ENCODE measurements at regions not wholly inside any gene's neighbourhood (a gene's known extent, or its start where the extent isn't known, plus 50 kb on each side); places are given as distances from the start of the nearest gene placed in this dataset.

DNA sequence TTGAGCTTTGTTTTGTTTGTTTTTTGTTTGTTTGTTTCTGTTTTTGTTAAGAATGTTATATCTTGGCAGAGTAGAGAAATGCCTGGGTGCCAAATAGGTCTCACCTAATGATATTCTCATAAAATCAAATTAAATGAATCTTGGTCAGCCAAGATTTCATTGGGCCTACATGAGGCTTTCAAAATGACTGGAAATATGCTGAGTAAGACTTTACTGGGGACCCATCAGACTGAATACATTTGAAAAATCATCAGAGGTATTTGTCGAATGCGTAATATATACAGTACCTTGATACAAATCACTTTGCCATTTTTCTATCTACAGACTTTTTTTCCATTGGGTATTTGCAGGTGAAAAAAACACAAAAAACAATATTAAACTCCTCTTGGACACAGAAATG lies 480.8 kb downstream of the CDH2 start:
- H3K4me3 ChIP-seq (replicated peaks in 1 of 2; ENCODE audit: low read depth in 1 of 2, low read length in 2 of 2), result no peak overlapping the region
- BruUV-seq (replicated peaks), result no TSS peak
- no peak overlapping the region for H2AFZ ChIP-seq (ENCODE audit: low read depth, low read length, poor library complexity, severe bottlenecking)
- TF ChIP-seq, protein P1, sequence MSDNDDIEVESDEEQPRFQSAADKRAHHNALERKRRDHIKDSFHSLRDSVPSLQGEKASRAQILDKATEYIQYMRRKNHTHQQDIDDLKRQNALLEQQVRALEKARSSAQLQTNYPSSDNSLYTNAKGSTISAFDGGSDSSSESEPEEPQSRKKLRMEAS (IDR thresholded peaks at IDR 0.05), result no peak
- TF ChIP-seq, protein P2, sequence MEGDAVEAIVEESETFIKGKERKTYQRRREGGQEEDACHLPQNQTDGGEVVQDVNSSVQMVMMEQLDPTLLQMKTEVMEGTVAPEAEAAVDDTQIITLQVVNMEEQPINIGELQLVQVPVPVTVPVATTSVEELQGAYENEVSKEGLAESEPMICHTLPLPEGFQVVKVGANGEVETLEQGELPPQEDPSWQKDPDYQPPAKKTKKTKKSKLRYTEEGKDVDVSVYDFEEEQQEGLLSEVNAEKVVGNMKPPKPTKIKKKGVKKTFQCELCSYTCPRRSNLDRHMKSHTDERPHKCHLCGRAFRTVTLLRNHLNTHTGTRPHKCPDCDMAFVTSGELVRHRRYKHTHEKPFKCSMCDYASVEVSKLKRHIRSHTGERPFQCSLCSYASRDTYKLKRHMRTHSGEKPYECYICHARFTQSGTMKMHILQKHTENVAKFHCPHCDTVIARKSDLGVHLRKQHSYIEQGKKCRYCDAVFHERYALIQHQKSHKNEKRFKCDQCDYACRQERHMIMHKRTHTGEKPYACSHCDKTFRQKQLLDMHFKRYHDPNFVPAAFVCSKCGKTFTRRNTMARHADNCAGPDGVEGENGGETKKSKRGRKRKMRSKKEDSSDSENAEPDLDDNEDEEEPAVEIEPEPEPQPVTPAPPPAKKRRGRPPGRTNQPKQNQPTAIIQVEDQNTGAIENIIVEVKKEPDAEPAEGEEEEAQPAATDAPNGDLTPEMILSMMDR (IDR thresholded peaks at IDR 0.05 in 2 of 3, conservative IDR thresholded peaks at IDR 0.05 in 1 of 3; ENCODE audit: borderline replicate concordance in 1 of 3, insufficient read depth in 1 of 3, low read depth in 2 of 3, low read length in 2 of 3), result no peak
- TF ChIP-seq ZNF274 (IDR thresholded peaks at IDR 0.05; ENCODE audit: low read depth, low read length) (no peak), ELF1 (IDR thresholded peaks at IDR 0.05; ENCODE audit: borderline replicate concordance, low read depth) (no peak), YY1 (IDR thresholded peaks at IDR 0.05; ENCODE audit: extremely low read depth, insufficient replicate concordance, low read depth, low read length) (no peak), ZFX (IDR thresholded peaks at IDR 0.05) (no peak), POLR2AphosphoS5 (IDR thresholded peaks at IDR 0.05; ENCODE audit: low read depth, low read length) (no peak)
- H4K20me1 ChIP-seq (ENCODE audit: insufficient read depth), result no peaks in the 10 kb centered on the region
- H3K9me2 ChIP-seq (ENCODE audit: insufficient read depth), result no peaks in the 10 kb centered on the region
- H3K4me2 ChIP-seq (ENCODE audit: low read length), result no peak overlapping the region
- intact Hi-C loops (cut with micrococcal nuclease), result no loop called here
- DNase-seq (ENCODE audit: low read depth, low spot score) (no peak), ATAC-seq (no peak)
- no peaks in the 10 kb centered on the region for H3K27me3 ChIP-seq (ENCODE audit: insufficient read depth, low read length)
- H3K27ac ChIP-seq (ENCODE audit: low read depth, low read length), result no peak overlapping the region
- H3K79me2 ChIP-seq (ENCODE audit: insufficient read depth, low read length), result no peaks in the 10 kb centered on the region
- H3K4me1 ChIP-seq (ENCODE audit: control insufficient read depth in 1 of 2, insufficient read depth in 2 of 2, low read length in 2 of 2), result no peaks in the 10 kb centered on the region
- H3K9me3 ChIP-seq (ENCODE audit: control insufficient read depth in 1 of 2, insufficient read depth in 1 of 2, low read depth in 1 of 2, low read length in 2 of 2), result no peaks in the 10 kb centered on the region
- POLR2A ChIA-PET, result no interaction called here
- H3K9ac ChIP-seq (ENCODE audit: low read length), result no peak overlapping the region
- CTCF ChIA-PET, result no interaction called here
- RAD21 ChIA-PET (ENCODE audit: low non-redundant PET in 1 of 2, low total read pairs in 2 of 2, uncharacterized antibody in 2 of 2, unreplicated experiment in 2 of 2), result no interaction called here
- no peaks in the 10 kb centered on the region for H3K36me3 ChIP-seq (ENCODE audit: control insufficient read depth in 1 of 2, insufficient read depth in 2 of 2, low read length in 2 of 2)

DNA sequence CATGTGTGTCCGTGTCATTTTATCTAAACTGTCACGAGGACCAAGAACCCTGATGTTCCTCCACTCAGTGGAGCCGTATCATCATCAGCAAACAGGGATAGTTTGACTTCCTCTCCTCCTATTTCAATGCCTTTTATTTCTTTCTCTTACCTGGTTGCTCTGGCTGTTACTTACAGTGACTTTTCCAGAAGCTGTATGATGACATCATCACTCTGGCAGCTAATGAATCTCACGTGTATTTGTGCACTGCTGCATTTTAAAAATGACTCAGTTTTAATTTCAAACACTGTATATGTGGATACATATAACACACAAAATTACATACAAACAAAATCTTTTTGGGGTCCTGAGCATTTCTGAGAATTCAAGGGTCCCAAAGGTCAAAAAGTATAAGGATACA lies 481.4 kb downstream of the CDH2 start:
- Histone ChIP-seq H3K4me2 (ENCODE audit: low read length) (no peak overlapping the region), H3K4me1 (ENCODE audit: control insufficient read depth in 1 of 2, insufficient read depth in 2 of 2, low read length in 2 of 2) (no peaks in the 10 kb centered on the region), H3K36me3 (ENCODE audit: control insufficient read depth in 1 of 2, insufficient read depth in 2 of 2, low read length in 2 of 2) (no peaks in the 10 kb centered on the region), H3K27ac (ENCODE audit: low read depth, low read length) (no peak overlapping the region), H2AFZ (ENCODE audit: low read depth, low read length, poor library complexity, severe bottlenecking) (no peak overlapping the region), H3K9ac (ENCODE audit: low read length) (no peak overlapping the region), H3K9me3 (ENCODE audit: control insufficient read depth in 1 of 2, insufficient read depth in 1 of 2, low read depth in 1 of 2, low read length in 2 of 2) (no peaks in the 10 kb centered on the region), H4K20me1 (ENCODE audit: insufficient read depth) (no peaks in the 10 kb centered on the region), H3K4me3 (replicated peaks in 1 of 2; ENCODE audit: low read depth in 1 of 2, low read length in 2 of 2) (no peak overlapping the region), H3K27me3 (ENCODE audit: insufficient read depth, low read length) (no peaks in the 10 kb centered on the region), H3K9me2 (ENCODE audit: insufficient read depth) (no peaks in the 10 kb centered on the region), H3K79me2 (ENCODE audit: insufficient read depth, low read length) (no peaks in the 10 kb centered on the region)
- BruUV-seq (replicated peaks), result no TSS peak
- TF ChIP-seq ZFX (IDR thresholded peaks at IDR 0.05) (no peak), YY1 (IDR thresholded peaks at IDR 0.05; ENCODE audit: extremely low read depth, insufficient replicate concordance, low read depth, low read length) (no peak), ZNF274 (IDR thresholded peaks at IDR 0.05; ENCODE audit: low read depth, low read length) (no peak), SP1 (IDR thresholded peaks at IDR 0.05; ENCODE audit: low read depth) (no peak), EZH2phosphoT487 (IDR thresholded peaks at IDR 0.05; ENCODE audit: borderline replicate concordance) (no peak), CEBPB (IDR thresholded peaks at IDR 0.05; ENCODE audit: low read depth) (no peak), JUND (IDR thresholded peaks at IDR 0.05) (no peak), POLR2A (IDR thresholded peaks at IDR 0.05; ENCODE audit: borderline replicate concordance, extremely low read depth, insufficient read depth, insufficient read length) (no peak)
- intact Hi-C loops (cut with micrococcal nuclease), result no loop called here
- RAD21 ChIA-PET (ENCODE audit: low non-redundant PET in 1 of 2, low total read pairs in 2 of 2, uncharacterized antibody in 2 of 2, unreplicated experiment in 2 of 2), result no interaction called here
- POLR2A ChIA-PET, result no interaction called here
- ATAC-seq, result no peak
- DNase-seq (ENCODE audit: low read depth, low spot score), result no peak
- CTCF ChIA-PET, result no interaction called here

All from HCT116 (cell line).